Pancreas (tissue), 10 donors: ENCODE measurements at regions not wholly inside any gene's neighbourhood (a gene's known extent, or its start where the extent isn't known, plus 50 kb on each side); places are given as distances from the start of the nearest gene placed in this dataset.

Experiments
- ATAC-seq, 4 donors: fragments of 200-7000 bp; cut with Tn5 transposase; one replicate each; pipeline versions ENCODE4 v1.8.0 to v1.9.1; 2020; ENCODE audit warnings: mild to moderate bottlenecking in 4 of 4, moderate library complexity in 4 of 4
- DNase-seq, 6 donors: peaks; one replicate each; pipeline ENCODE4 v3.0.0-alpha.2; 2020
- FAIRE-seq: peaks from 2 replicates; lab custom pipeline; 2012; peaks lifted over from hg19 to GRCh38; lab: Jason Lieb, UNC
- H3K27ac ChIP-seq, 4 donors: fragments of 200-600 bp; sonication (generic); 1 replicate in 3 of 4; 2 replicates in 1 of 4; pipeline versions ENCODE4 v1.5.0 to v1.8.0; 2020
- H3K27me3 ChIP-seq, 4 donors: fragments of 200-600 bp; one replicate each; pipeline ENCODE4 v1.8.0; 2021
- H3K36me3 ChIP-seq, 3 donors: fragments of 200-600 bp; sonication (generic) in 1 of 3; one replicate each; pipeline versions ENCODE4 v1.5.0 to v1.8.0; 2020 to 2021
- H3K4me1 ChIP-seq, 3 donors: fragments of 200-600 bp; one replicate each; pipeline ENCODE4 v1.8.0; 2021
- H3K4me3 ChIP-seq, 4 donors: fragments of 200-600 bp; sonication (generic) in 2 of 4; one replicate each; pipeline versions ENCODE4 v1.5.0 to v1.8.0; 2020 to 2021
- H3K9me3 ChIP-seq, 4 donors: fragments of 200-600 bp; one replicate each; pipeline ENCODE4 v1.8.0; 2021
- CTCF ChIP-seq, 4 donors: fragments of 200-600 bp; sonication (generic) in 3 of 4; IDR thresholded peaks; one replicate each; pipeline versions ENCODE4 v1.5.0 to v1.8.0; 2021; ENCODE audit warnings: antibody characterized with exemption in 4 of 4
- WGBS, 2 donors: extraction: QIAGEN DNeasy Blood & Tissue Kit; methylation state at CpG; one replicate each; pipeline ENCODE4 v1.1.7; 2013; 5-methylcytosine and 5-hydroxymethylcytosine counted together
- intact Hi-C, 3 donors: fragments of 100-400 bp; cut with DNase I; formaldehyde crosslinking; loops; one replicate each; pipeline versions ENCODE4 v1.11.1 to v1.14.2; 2022
- donor health status: healthy with polysubstance abuse.
- donor health status: DM: no; HTN: no; CAD: no; lungs with moderate emphysema.
- donor health status: DM: no; HTN: no; CAD: no.
- donor health status: control.
- donor health status: control.
- donor health status: Bipolar disorder and iron deficiency.
- donor health status: DM: yes; HTN: yes; CAD: no.
- donor health status: DM: no; HTN: no; CAD: no.
- donor health status: DM: no; HTN: no; CAD: no.
- donor health status: DM: yes; HTN: yes; CAD: no.

DNA sequence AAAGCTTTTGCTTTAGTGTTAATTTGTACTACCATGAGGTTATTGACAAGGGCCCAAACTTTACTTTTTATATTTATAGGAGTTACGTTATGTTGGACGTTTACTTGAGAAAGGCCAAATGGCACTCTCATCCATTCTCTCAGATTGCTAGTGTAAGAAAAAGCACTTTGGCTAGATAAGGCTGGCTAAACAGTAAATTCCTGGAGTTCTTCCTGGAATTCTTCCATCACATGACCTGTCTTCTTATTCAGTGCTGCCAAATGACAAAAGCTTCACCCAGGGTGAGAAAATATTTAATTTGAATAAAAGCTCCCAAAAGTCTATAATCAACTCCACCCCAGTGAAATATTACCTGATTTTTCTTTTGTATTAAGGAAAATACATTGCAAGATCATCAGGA is 1568.9 kb upstream of the ACO1 start:
- H3K36me3 ChIP-seq = no peaks in the 10 kb centered on the region
- 9 to 13% methylated on average over 2 of the region's 2 CpGs for WGBS, 2 donors
- TF ChIP-seq CTCF (IDR thresholded peaks at IDR 0.05) = no peak
- no peak overlapping the region for H3K27ac ChIP-seq
- intact Hi-C loops = no loop called here
- H3K4me3 ChIP-seq = no peak overlapping the region
- no peaks in the 10 kb centered on the region for H3K9me3 ChIP-seq
- no peak for DNase-seq
- no peak for ATAC-seq
- no peaks in the 10 kb centered on the region for H3K27me3 ChIP-seq
- H3K4me1 ChIP-seq = no peaks in the 10 kb centered on the region
- no peak for FAIRE-seq

DNA sequence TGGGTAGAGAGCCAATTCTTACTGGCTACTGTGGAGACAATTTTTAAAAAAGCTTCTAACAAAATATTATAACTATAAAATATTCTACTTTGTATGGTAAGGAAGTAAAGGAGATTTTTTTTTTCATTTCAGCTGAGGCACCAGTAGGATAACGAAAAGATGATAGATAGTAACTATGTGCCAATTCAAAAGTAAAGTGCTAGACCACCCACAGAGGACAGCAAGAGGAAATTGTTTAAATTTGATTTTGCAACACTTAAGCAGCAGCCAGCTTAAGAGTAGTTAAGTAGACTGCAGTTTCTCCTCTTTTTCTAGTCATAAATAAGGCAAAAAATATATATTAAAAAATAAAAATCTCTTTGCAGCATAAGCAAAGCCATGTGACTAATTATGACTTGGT is 1539.3 kb upstream of the ACO1 start:
- no peaks in the 10 kb centered on the region for H3K27me3 ChIP-seq
- intact Hi-C loops = no loop called here
- no peak overlapping the region for H3K27ac ChIP-seq
- H3K4me1 ChIP-seq = no peaks in the 10 kb centered on the region
- no peaks in the 10 kb centered on the region for H3K9me3 ChIP-seq
- DNase-seq (no peak), ATAC-seq (no peak), FAIRE-seq (no peak)
- no peak overlapping the region for H3K4me3 ChIP-seq
- WGBS, 2 donors = 39 to 61% methylated on average over 1 of the region's 1 CpG
- H3K36me3 ChIP-seq = no peaks in the 10 kb centered on the region
- TF ChIP-seq CTCF (IDR thresholded peaks at IDR 0.05) = no peak

DNA sequence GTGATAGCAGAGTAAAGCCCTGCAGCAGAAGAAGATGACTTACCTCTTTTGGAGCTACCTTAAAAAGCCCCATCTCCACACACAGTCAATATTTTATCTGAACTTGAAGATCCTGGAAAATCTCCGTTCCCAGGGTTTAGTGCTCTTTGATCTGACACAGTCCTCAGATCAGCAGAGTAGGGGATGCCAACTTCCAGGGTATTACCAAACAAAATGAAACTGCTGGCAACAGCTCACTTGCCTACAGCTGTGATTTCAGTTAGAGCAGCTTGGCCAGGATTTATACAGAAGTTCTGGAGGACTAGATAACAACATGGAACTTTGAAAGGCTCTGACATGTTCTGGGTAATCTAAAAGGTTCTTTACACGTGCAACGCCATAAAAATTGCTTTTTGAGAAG is 1537.8 kb upstream of the ACO1 start:
- Histone ChIP-seq H3K9me3 (no peaks in the 10 kb centered on the region), H3K27me3 (no peaks in the 10 kb centered on the region), H3K36me3 (no peaks in the 10 kb centered on the region), H3K27ac (no peak overlapping the region), H3K4me1 (no peaks in the 10 kb centered on the region), H3K4me3 (no peak overlapping the region)
- TF ChIP-seq CTCF (IDR thresholded peaks at IDR 0.05) = no peak
- WGBS, 2 donors = 41 to 46% methylated on average over 3 of the region's 3 CpGs
- intact Hi-C loops = no loop called here
- no peak for FAIRE-seq
- ATAC-seq = peak in 2 of 4 donors; percentile 35 to 47
- DNase-seq = no peak

DNA sequence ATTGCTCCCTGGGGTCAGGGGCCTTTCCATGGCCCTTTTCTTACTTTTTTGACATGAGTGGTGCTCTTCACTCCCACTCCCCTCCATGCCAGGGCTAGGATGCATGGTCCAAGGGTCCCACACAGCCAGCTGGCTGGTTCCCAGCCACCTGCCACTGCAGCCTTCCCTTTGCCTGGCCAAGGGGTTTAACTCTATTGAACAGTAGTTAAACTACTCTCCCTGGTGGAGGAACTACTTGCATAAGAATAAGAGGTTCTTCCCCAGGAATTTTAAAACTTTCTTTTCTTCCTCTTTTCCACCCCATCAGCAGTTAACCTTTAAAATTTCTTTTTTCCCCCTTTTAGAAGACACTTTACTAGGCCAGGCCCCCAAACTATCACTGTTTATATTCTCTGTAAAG is 1532.8 kb upstream of the ACO1 start:
- TF ChIP-seq CTCF (IDR thresholded peaks at IDR 0.05) = no peak
- no peak for FAIRE-seq
- H3K27ac ChIP-seq = no peak overlapping the region

GRCh38 chr9:30900706-30901105 is 1483.7 kb upstream of the ACO1 start:
- Histone ChIP-seq H3K36me3 (no peaks in the 10 kb centered on the region), H3K9me3 (no peaks in the 10 kb centered on the region), H3K4me1 (no peaks in the 10 kb centered on the region), H3K27ac (no peak overlapping the region), H3K27me3 (no peaks in the 10 kb centered on the region), H3K4me3 (no peak overlapping the region)
- intact Hi-C loops = no loop called here
- DNase-seq (no peak), ATAC-seq (no peak), FAIRE-seq (peak; percentile 57)
- WGBS, 2 donors = 84 to 85% methylated on average over 1 of the region's 1 CpG
- TF ChIP-seq CTCF (IDR thresholded peaks at IDR 0.05) = no peak

More for the DNA sequence above, 1532.8 kb upstream of the ACO1 start:
- DNase-seq (no peak), ATAC-seq (no peak)
- Histone ChIP-seq H3K4me1 (no peaks in the 10 kb centered on the region), H3K27me3 (no peaks in the 10 kb centered on the region), H3K36me3 (no peaks in the 10 kb centered on the region), H3K4me3 (no peak overlapping the region), H3K9me3 (no peaks in the 10 kb centered on the region)
- intact Hi-C loops = no loop called here
